ENCODE measurements at regions not wholly inside any gene's neighbourhood (a gene's known extent, or its start where the extent isn't known, plus 50 kb on each side); places are given as distances from the start of the nearest gene placed in this dataset.

- Histone ChIP-seq H3K9me3 (ENCODE audit: control insufficient read depth, low read length) (no peaks in the 10 kb centered on the region), H3K9ac (no peak overlapping the region), H3K79me2 (no peaks in the 10 kb centered on the region), H2AFZ (no peak overlapping the region), H3K27me3 (ENCODE audit: control insufficient read depth, insufficient read depth, low read length) (no peaks in the 10 kb centered on the region), H3K36me3 (ENCODE audit: control insufficient read depth, insufficient read depth, low read length) (no peaks in the 10 kb centered on the region), H3K4me1 (peaks cover 3% of the 10 kb centered on the region), H3K4me2 (ENCODE audit: low read length) (no peak overlapping the region), H3K27ac (no peak overlapping the region), H3K4me3 (ENCODE audit: low read depth, low read length) (no peak overlapping the region)
- TF ChIP-seq, protein P1, sequence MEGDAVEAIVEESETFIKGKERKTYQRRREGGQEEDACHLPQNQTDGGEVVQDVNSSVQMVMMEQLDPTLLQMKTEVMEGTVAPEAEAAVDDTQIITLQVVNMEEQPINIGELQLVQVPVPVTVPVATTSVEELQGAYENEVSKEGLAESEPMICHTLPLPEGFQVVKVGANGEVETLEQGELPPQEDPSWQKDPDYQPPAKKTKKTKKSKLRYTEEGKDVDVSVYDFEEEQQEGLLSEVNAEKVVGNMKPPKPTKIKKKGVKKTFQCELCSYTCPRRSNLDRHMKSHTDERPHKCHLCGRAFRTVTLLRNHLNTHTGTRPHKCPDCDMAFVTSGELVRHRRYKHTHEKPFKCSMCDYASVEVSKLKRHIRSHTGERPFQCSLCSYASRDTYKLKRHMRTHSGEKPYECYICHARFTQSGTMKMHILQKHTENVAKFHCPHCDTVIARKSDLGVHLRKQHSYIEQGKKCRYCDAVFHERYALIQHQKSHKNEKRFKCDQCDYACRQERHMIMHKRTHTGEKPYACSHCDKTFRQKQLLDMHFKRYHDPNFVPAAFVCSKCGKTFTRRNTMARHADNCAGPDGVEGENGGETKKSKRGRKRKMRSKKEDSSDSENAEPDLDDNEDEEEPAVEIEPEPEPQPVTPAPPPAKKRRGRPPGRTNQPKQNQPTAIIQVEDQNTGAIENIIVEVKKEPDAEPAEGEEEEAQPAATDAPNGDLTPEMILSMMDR (IDR thresholded peaks at IDR 0.05): no peak
Measured at GRCh38 chr2:7849027-7849426, 832.8 kb upstream of the ID2 start.

GRCh38 chr2:7849531-7849930 lies 832.3 kb upstream of the ID2 start:
- no peak overlapping the region for H3K4me2 ChIP-seq (ENCODE audit: low read length)
- H2AFZ ChIP-seq: no peak overlapping the region
- no peaks in the 10 kb centered on the region for H3K27me3 ChIP-seq (ENCODE audit: control insufficient read depth, insufficient read depth, low read length)
- peaks cover 3% of the 10 kb centered on the region for H3K4me1 ChIP-seq
- H3K9ac ChIP-seq: no peak overlapping the region
- no peak overlapping the region for H3K27ac ChIP-seq
- no peaks in the 10 kb centered on the region for H3K36me3 ChIP-seq (ENCODE audit: control insufficient read depth, insufficient read depth, low read length)
- H3K4me3 ChIP-seq (ENCODE audit: low read depth, low read length): no peak overlapping the region
- no peaks in the 10 kb centered on the region for H3K79me2 ChIP-seq
- TF ChIP-seq, protein P1 (IDR thresholded peaks at IDR 0.05): no peak
- no peaks in the 10 kb centered on the region for H3K9me3 ChIP-seq (ENCODE audit: control insufficient read depth, low read length)

DNA sequence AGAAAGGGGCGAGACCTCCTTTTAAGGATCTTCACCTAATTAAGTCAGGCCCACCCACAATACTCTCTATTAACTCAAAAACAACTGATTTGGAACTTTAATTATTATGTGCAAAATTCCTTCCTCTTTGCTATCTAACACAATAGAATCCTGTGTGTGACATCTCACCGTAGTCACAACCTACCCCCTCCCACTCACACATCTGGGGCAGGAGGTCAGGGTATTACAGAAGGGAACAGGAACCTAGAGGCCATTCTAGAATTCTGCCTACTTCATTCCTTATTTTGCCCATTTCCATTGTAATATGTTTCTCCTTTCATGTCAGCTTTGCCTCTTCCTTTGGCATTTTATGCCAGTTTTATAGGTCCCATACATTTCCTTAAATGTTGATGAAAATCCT lies 829.3 kb upstream of the ID2 start:
- Histone ChIP-seq H3K36me3 (ENCODE audit: control insufficient read depth, insufficient read depth, low read length) (no peaks in the 10 kb centered on the region), H2AFZ (no peak overlapping the region), H3K4me3 (ENCODE audit: low read depth, low read length) (no peak overlapping the region), H3K27me3 (ENCODE audit: control insufficient read depth, insufficient read depth, low read length) (no peaks in the 10 kb centered on the region), H3K27ac (no peak overlapping the region), H3K9ac (no peak overlapping the region), H3K4me1 (peaks cover 3% of the 10 kb centered on the region), H3K79me2 (no peaks in the 10 kb centered on the region), H3K4me2 (ENCODE audit: low read length) (no peak overlapping the region), H3K9me3 (ENCODE audit: control insufficient read depth, low read length) (no peaks in the 10 kb centered on the region)
- TF ChIP-seq, protein P1 (IDR thresholded peaks at IDR 0.05): no peak

- Histone ChIP-seq H3K9me3 (ENCODE audit: control insufficient read depth, low read length) (no peaks in the 10 kb centered on the region), H3K36me3 (ENCODE audit: control insufficient read depth, insufficient read depth, low read length) (no peaks in the 10 kb centered on the region), H3K9ac (no peak overlapping the region), H3K79me2 (no peaks in the 10 kb centered on the region), H3K27ac (no peak overlapping the region), H3K4me2 (ENCODE audit: low read length) (no peak overlapping the region), H3K4me3 (ENCODE audit: low read depth, low read length) (no peak overlapping the region), H3K4me1 (no peaks in the 10 kb centered on the region), H2AFZ (no peak overlapping the region), H3K27me3 (ENCODE audit: control insufficient read depth, insufficient read depth, low read length) (no peaks in the 10 kb centered on the region)
- TF ChIP-seq, protein P1 (IDR thresholded peaks at IDR 0.05): no peak
Measured at GRCh38 chr2:7857904-7858303, 824.0 kb upstream of the ID2 start.

GRCh38 chr2:7858624-7859023 lies 823.2 kb upstream of the ID2 start:
- Histone ChIP-seq H3K4me1 (no peaks in the 10 kb centered on the region), H3K9me3 (ENCODE audit: control insufficient read depth, low read length) (no peaks in the 10 kb centered on the region), H3K9ac (no peak overlapping the region), H3K4me3 (ENCODE audit: low read depth, low read length) (no peak overlapping the region), H3K79me2 (no peaks in the 10 kb centered on the region), H2AFZ (no peak overlapping the region), H3K4me2 (ENCODE audit: low read length) (no peak overlapping the region), H3K27me3 (ENCODE audit: control insufficient read depth, insufficient read depth, low read length) (no peaks in the 10 kb centered on the region), H3K36me3 (ENCODE audit: control insufficient read depth, insufficient read depth, low read length) (no peaks in the 10 kb centered on the region), H3K27ac (no peak overlapping the region)
- TF ChIP-seq, protein P1 (IDR thresholded peaks at IDR 0.05): no peak

Data from parathyroid adenoma (tissue), 2 donors.